ENCODE measurements at regions not wholly inside any gene's neighbourhood (a gene's known extent, or its start where the extent isn't known, plus 50 kb on each side); places are given as distances from the start of the nearest gene placed in this dataset.

DNA sequence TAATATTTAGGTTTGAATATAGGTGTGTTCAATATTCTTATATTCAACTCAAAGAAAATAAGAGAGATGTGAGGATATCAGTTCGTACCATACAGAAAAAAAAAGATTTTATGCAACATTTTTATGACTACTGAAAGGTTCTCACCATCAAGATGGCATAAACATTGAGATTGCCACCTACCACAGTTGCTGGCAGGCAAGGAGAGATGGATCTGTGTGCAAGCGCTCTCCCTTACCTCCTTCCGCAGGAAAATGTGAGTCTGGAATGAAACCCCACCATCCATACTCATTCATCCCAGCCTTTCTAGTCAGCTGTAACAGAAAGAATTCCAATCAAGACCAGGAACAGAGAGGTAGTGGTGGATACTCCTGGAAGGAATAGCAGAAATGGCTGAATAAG, 376.9 kb downstream of the PPP3CA start:
- DNase-seq = no peak

- DNase-seq = no peak
Observed at GRCh38 chr4:100969925-100970324, 377.4 kb downstream of the PPP3CA start.

GRCh38 chr4:100968046-100968445, 379.3 kb downstream of the PPP3CA start:
- DNase-seq = no peak

DNA sequence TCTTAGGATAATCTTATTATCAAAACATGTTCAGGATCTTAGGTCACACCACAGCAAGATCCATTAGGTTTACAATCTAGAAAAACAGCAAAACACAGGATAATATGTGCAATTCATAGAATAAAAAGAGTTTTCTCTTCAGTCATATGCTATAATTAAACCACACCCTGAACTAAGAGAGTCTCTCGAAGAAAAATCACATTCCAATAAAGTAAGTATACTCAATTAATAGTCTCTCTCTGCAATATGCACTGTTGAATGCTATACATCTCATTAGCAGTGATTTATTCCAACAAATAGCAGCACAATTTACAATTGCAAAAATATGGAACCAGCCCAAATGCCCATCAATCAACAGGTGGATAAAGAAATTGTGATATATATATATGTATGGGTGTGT, 383.7 kb downstream of the PPP3CA start:
- DNase-seq = no peak

- DNase-seq = no peak
Observed at GRCh38 chr4:100962698-100963097, 384.6 kb downstream of the PPP3CA start.

- no peak for DNase-seq
Observed at GRCh38 chr4:100960232-100960631, 387.1 kb downstream of the PPP3CA start.

DNA sequence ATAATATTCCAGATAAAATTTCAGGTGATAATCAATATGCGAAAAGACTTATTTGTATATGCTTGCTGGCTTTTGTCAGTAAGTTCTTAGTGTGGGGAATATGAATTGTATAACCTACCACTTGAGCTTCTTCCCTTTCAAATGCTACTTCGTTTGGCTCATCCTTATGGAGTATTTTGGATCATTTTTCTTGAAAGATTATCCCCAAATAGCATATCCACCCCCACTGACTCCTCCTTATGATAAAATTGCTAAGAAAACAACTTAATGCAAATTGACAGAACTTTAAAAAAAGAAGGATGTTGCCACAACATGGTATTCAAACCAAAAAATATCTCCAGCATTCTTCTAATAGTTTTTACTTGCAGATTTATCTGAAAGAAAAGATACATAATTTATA, 393.3 kb downstream of the PPP3CA start:
- DNase-seq = no peak

- no peak for DNase-seq
Observed at GRCh38 chr4:100953616-100954015, 393.7 kb downstream of the PPP3CA start.

DNA sequence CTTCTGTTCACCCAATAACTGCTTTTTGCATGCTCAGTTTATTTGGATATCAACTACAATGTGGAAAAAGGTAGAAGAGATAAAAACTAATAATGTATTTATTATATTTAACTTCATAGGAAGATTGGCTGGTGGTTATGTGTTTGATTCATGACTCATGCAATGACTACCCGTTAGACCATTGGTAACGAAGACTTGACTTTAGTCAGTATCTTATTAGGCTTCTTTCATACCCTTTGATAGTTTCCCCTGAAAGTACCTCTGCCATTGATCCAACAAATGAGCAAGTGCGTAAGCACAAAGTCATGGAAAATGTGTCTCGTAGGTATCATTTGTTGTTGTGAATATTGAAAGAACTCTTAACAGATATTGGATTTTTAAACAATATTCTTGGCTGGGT, 394.7 kb downstream of the PPP3CA start:
- DNase-seq = no peak

DNA sequence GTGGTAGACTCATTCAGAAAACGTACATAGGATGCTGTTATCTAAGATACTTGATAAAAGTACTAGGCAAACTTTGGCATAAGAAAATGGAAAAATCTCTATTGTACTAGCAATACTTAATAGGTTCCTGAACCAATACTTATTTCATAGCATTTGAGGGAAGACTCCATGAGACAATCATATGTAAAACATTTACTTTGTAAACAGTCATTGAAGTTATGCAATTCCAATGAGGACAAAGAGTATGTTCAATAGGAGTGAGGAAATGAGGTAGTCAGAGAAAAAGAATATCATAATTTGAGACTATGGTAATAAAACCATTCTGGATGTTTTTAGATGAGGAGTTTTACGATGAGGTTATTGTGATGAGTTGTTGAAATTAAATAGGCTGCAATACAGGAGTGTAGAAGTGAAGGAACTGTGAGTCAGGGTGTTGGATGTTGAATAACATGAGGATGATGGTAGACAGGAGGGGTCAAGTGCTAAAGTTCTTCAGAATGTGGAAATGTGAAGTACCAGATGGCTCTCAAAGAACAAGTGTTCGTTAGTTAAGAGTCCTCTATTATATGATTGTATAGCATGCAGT, 397.9 kb downstream of the PPP3CA start:
- no peak for DNase-seq

- no peak for DNase-seq
Observed at GRCh38 chr4:100948911-100949310, 398.4 kb downstream of the PPP3CA start.

GRCh38 chr4:100945789-100946188, 401.5 kb downstream of the PPP3CA start:
- no peak for DNase-seq

DNA sequence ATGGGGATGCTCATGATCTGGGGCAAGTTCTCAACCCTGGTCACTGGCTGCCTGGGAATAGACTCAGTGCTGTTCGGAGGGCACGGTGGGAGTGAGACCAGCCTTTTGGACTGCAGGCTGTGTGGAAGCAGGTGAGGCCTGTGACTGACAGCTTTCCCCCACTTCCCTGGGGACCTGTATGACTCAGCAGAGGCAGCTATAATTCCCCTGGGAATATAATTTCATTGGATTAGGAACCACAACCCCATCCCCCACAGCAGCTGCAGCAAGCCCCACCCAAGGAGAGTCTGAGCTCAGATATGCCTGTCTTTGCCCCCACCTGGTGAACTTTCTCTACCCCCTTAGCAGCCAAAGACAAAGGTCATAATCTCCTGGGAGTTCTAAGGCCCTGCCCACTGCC, 408.6 kb downstream of the PPP3CA start:
- no peak for DNase-seq

GRCh38 chr4:100936661-100937375, 410.5 kb downstream of the PPP3CA start:
- DNase-seq = no peak

DNA sequence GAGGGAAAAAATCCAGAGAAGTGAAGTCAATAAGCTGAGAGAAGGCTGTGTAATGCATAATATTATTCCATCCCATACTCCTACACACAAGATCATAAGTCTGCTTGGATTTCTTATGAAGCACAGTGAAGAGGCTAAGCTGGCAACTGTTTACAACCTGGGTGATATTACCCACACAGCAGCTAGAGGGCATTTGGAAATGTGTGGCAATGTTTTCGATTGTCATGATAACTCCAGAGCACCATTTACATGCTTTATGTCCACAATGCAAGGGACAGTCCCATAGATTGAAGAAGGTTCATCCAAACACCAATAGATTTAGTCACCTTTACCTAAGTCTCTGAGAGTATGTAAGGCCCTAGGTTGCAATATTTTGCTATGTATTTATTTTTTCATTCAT, 412.2 kb downstream of the PPP3CA start:
- DNase-seq = no peak

- DNase-seq = no peak
Observed at GRCh38 chr4:100933628-100934027, 413.7 kb downstream of the PPP3CA start.

- DNase-seq = peak in 2 of 3 experiments; percentile 57 to 89
Observed at GRCh38 chr4:100929758-100930157, 411.9 kb upstream of the EMCN start.

GRCh38 chr4:100929135-100929534, 411.3 kb upstream of the EMCN start:
- no peak for DNase-seq

GRCh38 chr4:100926039-100926717, 408.4 kb upstream of the EMCN start:
- no peak for DNase-seq

DNA sequence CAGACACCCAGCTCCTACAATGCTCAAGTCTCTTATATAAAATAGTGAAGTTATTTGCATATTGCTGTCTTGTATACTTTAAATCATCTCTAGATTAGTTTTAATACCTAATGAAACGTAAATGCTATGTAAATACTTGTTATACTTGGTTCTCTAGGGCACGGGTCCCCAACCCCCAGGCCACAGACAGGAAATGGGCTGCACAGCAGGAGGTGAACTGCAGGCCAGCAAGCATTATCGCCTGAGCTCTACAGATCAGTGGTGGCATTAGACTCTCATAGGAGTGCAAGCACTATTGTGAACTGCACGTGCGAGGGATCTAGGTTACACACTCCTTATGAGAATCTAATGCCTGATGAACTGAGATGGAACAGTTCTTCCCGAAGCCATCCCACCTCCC, 395.9 kb upstream of the EMCN start:
- DNase-seq = peak in 1 of 3 experiments; percentile 47

DNA sequence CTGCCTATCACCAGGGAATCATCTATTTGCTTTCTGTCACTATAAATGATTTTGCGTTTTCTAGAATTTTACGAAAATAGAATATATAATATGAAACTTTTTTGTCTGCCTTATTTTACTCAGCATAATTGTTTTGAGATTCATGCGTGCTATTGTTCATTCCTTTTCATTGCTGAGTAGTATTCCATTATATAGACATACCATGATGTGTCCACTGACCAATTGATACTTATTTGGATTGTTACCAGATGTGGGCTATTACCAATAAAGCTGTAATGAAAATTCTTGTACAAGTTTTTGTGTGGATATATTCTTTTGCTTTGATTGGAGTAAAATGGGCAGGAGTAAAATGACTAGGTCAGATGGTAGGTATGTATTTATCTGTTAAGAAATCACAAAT, 390.7 kb upstream of the EMCN start:
- no peak for DNase-seq

DNA sequence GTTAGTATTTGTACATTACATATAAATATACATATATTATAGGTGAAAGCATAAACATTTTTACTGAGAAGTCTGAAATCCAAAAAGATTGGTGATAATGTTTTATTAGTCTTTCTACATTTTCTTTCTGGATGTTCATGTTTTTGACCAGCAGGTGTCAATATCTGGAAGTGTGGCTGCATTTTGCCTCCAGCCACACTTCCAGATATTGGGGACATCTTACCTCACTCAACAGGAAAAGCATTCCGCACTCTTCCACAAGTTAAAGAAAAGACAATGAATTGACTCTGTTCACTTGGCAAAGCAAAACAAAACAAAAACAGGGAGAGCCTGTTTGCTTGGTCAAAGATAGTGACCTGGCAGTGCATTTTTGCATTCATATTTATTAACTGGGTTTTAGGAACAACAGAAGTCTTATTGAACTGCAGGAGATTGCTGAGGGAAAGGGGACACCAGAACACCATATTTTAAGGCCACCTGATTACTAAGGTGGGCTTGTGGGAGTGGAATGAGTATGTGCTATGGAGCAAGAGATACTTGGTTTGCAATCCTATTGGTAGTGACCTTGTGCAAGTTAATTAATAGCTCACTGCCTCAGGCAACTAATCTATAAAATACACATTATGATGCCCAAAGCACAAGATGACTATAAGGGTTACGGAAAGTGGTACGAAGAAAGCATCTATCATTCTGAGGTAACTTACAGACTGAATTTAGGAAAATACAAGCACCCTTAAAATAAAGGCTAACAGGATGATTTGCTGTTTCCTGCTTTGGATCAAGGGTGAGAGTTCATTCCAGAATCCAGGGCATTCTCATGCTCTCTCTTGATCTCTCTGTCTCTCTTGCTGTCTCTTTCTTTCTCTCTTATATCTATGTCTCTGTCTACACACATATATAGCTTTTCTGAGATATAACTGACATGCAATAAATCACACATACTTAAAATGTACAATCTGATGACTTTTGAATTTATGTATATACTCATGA, 389.9 kb upstream of the EMCN start:
- DNase-seq = peak in 1 of 3 experiments; percentile 51

GRCh38 chr4:100906973-100907372, 389.2 kb upstream of the EMCN start:
- DNase-seq = no peak
